OCI-LY7 (cell line): ENCODE measurements at regions not wholly inside any gene's neighbourhood (a gene's known extent, or its start where the extent isn't known, plus 50 kb on each side); places are given as distances from the start of the nearest gene placed in this dataset.

Source experiments
- BruUV-seq: library from RNA; stranded (reverse); fragments of 400-500 nt; replicated peaks from 2 replicates; lab custom pipeline; 2021; lab: Mats Ljungman, UMichigan
- CTCF ChIA-PET: fragments of 300-600 bp; sonication (Branson Sonifier 250); formaldehyde crosslinking; loops from one replicate; lab custom pipeline; 2022; ENCODE audit warnings: antibody characterized with exemption; ENCODE audit not compliant: unreplicated experiment; lab: Charles Lee
- POLR2A ChIA-PET: fragments of 300-600 bp; sonication (Branson Sonifier 250); formaldehyde crosslinking; loops from one replicate; lab custom pipeline; 2022; ENCODE audit warnings: antibody characterized with exemption; lab: Charles Lee
- DNase-seq: peaks from one replicate; pipeline ENCODE4 v3.0.0-alpha.2; 2015; ENCODE audit warnings: low spot score
- H2AFZ ChIP-seq: fragments of 200-600 bp; sonication (generic), shearing (Covaris generic); 2 replicates; pipeline ENCODE4 v1.6.1; 2014; ENCODE audit warnings: mild to moderate bottlenecking, antibody characterized with exemption, low read length, moderate library complexity
- H3K27ac ChIP-seq: fragments of 200-600 bp; sonication (generic); 2 replicates; pipeline ENCODE4 v1.5.1; 2014; ENCODE audit warnings: mixed run types, low read depth, mild to moderate bottlenecking, moderate library complexity, low read length, inconsistent platforms; ENCODE audit not compliant: poor library complexity, severe bottlenecking
- H3K36me3 ChIP-seq: fragments of 200-600 bp; sonication (generic); 2 replicates; pipeline ENCODE4 v1.6.1; 2014; ENCODE audit warnings: mild to moderate bottlenecking, antibody characterized with exemption, low read length, moderate library complexity, mixed read lengths; ENCODE audit not compliant: insufficient read depth
- H3K4me1 ChIP-seq: fragments of 200-600 bp; sonication (generic); 2 replicates; pipeline ENCODE4 v1.5.1; 2014; ENCODE audit warnings: mild to moderate bottlenecking, low read length; ENCODE audit not compliant: insufficient read depth, poor library complexity, severe bottlenecking
- H3K4me2 ChIP-seq: fragments of 200-600 bp; sonication (generic); 2 replicates; pipeline ENCODE4 v1.6.1; 2014; ENCODE audit warnings: mild to moderate bottlenecking, low read length
- H3K4me3 ChIP-seq: fragments of 200-600 bp; sonication (generic); 2 replicates; pipeline ENCODE4 v1.5.1; 2014; ENCODE audit warnings: mild to moderate bottlenecking, low read depth, low read length; ENCODE audit not compliant: poor library complexity, severe bottlenecking
- H3K79me2 ChIP-seq: fragments of 200-600 bp; sonication (generic); 2 replicates; pipeline ENCODE4 v1.6.1; 2016; ENCODE audit warnings: low read depth, mild to moderate bottlenecking, low read length, moderate library complexity, mixed read lengths; ENCODE audit not compliant: insufficient read depth
- H3K9me2 ChIP-seq: fragments of 200-600 bp; sonication (generic); 2 replicates; pipeline ENCODE4 v1.6.1; 2016; ENCODE audit warnings: mild to moderate bottlenecking, low read length, mixed read lengths; ENCODE audit not compliant: insufficient read depth
- H3K9me3 ChIP-seq: fragments of 200-600 bp; sonication (generic); 2 replicates; pipeline ENCODE4 v1.6.1; 2014; ENCODE audit warnings: mild to moderate bottlenecking, mixed run types, low read length, mixed read lengths
- H4K20me1 ChIP-seq: fragments of 200-600 bp; sonication (generic); 2 replicates; pipeline ENCODE4 v1.6.1; 2014; ENCODE audit warnings: mild to moderate bottlenecking, antibody characterized with exemption, low read length, moderate library complexity, mixed read lengths; ENCODE audit not compliant: insufficient read depth
- CTCF ChIP-seq: fragments of 200-600 bp; sonication (generic); conservative IDR thresholded peaks from 2 replicates; pipeline ENCODE4 v1.5.1; 2014; ENCODE audit warnings: mild to moderate bottlenecking, antibody characterized with exemption, low read length, moderate library complexity, mixed read lengths
- EZH2phosphoT487 ChIP-seq: fragments of 200-600 bp; sonication (generic); IDR thresholded peaks from 2 replicates; pipeline ENCODE4 v1.6.1; 2018; ENCODE audit warnings: low read depth, borderline replicate concordance, mild to moderate bottlenecking, mixed run types, antibody characterized with exemption, low read length, moderate library complexity, mixed read lengths
- intact Hi-C: fragments of 100-400 bp; cut with micrococcal nuclease; formaldehyde crosslinking; loops from one replicate; pipeline ENCODE4 v1.10.0; 2022; ENCODE audit not compliant: unreplicated experiment

- ChIA-PET CTCF (no interaction called here), POLR2A (no interaction called here)
- TF ChIP-seq EZH2phosphoT487: no peak
- no peak for TF ChIP-seq CTCF
- Histone ChIP-seq H3K4me2 (no peak overlapping the region), H3K4me3 (no peak overlapping the region), H3K4me1 (no peaks in the 10 kb centered on the region), H2AFZ (no peak overlapping the region), H3K36me3 (no peaks in the 10 kb centered on the region), H3K27ac (no peak overlapping the region), H3K9me2 (no peaks in the 10 kb centered on the region), H3K79me2 (no peaks in the 10 kb centered on the region), H3K9me3 (no peaks in the 10 kb centered on the region), H4K20me1 (no peaks in the 10 kb centered on the region)
- intact Hi-C loops: no loop called here
- DNase-seq: no peak
- no TSS peak for BruUV-seq
Measured at GRCh38 chr18:54777118-54777791, 51.0 kb upstream of the RAB27B start.

- Histone ChIP-seq H3K4me3 (no peak overlapping the region), H3K9me2 (no peaks in the 10 kb centered on the region), H3K4me1 (no peaks in the 10 kb centered on the region), H4K20me1 (no peaks in the 10 kb centered on the region), H3K36me3 (no peaks in the 10 kb centered on the region), H3K9me3 (no peaks in the 10 kb centered on the region), H3K4me2 (no peak overlapping the region), H3K27ac (no peak overlapping the region), H2AFZ (no peak overlapping the region), H3K79me2 (no peaks in the 10 kb centered on the region)
- intact Hi-C loops: no loop called here
- DNase-seq: no peak
- ChIA-PET CTCF (no interaction called here), POLR2A (no interaction called here)
- TF ChIP-seq CTCF (no peak), EZH2phosphoT487 (no peak)
- BruUV-seq: no TSS peak
Measured at GRCh38 chr18:54777989-54778388, 50.3 kb upstream of the RAB27B start.
